OCI-LY3 (cell line): ENCODE measurements at regions not wholly inside any gene's neighbourhood (a gene's known extent, or its start where the extent isn't known, plus 50 kb on each side); places are given as distances from the start of the nearest gene placed in this dataset.

ENCODE experiments used
- EZH2phosphoT487 ChIP-seq: fragments of 200-600 bp; shearing (Covaris generic); IDR thresholded peaks from 2 replicates; pipeline ENCODE4 v1.6.1; 2018; ENCODE audit warnings: antibody characterized with exemption, mixed run types, low read depth
- TF ChIP-seq, protein P1 (sequence below): fragments of 200-600, 300-600 bp; sonication (generic); IDR thresholded peaks from 2 replicates; pipeline ENCODE4 v1.5.1; 2014; ENCODE audit warnings: antibody characterized with exemption, low read length, low read depth

DNA sequence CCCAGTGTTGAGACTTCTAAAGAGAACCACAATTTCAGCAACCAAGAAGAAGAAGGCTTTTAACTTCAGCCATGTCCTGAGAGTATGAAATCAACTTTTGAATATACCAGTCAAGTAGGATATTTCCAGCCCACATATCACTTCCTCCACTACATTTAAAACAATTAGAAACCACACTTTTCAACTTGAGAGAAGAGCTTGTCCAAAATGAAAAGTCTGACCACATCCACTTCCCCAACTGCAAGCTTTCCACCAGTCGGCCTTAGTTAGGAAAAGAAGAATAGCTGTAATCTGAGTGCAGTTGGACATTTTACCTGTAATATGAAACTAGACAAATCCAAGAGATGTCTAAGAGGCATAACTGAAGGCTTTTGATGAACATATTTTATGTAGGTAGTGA is 101.9 kb upstream of the SLC7A11 start:
- TF ChIP-seq, protein P1, sequence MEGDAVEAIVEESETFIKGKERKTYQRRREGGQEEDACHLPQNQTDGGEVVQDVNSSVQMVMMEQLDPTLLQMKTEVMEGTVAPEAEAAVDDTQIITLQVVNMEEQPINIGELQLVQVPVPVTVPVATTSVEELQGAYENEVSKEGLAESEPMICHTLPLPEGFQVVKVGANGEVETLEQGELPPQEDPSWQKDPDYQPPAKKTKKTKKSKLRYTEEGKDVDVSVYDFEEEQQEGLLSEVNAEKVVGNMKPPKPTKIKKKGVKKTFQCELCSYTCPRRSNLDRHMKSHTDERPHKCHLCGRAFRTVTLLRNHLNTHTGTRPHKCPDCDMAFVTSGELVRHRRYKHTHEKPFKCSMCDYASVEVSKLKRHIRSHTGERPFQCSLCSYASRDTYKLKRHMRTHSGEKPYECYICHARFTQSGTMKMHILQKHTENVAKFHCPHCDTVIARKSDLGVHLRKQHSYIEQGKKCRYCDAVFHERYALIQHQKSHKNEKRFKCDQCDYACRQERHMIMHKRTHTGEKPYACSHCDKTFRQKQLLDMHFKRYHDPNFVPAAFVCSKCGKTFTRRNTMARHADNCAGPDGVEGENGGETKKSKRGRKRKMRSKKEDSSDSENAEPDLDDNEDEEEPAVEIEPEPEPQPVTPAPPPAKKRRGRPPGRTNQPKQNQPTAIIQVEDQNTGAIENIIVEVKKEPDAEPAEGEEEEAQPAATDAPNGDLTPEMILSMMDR = no peak
- TF ChIP-seq EZH2phosphoT487 = no peak
